AG04449 (cell line): ENCODE measurements at regions not wholly inside any gene's neighbourhood (a gene's known extent, or its start where the extent isn't known, plus 50 kb on each side); places are given as distances from the start of the nearest gene placed in this dataset.

Experiments
- CTCF ChIA-PET: fragments of 350-600 bp; formaldehyde crosslinking; extraction: SDS; loops from one replicate; lab custom pipeline; 2021; ENCODE audit warnings: antibody characterized with exemption; lab: Yijun Ruan, JAX
- POLR2A ChIA-PET: fragments of 400-600, 350-600 bp; formaldehyde crosslinking; extraction: SDS; loops from one replicate; lab custom pipeline; 2020; ENCODE audit warnings: antibody characterized with exemption, inconsistent platforms; lab: Yijun Ruan, JAX
- DNase-seq: peaks from one replicate; pipeline ENCODE4 v3.0.0-alpha.2; 2010; ENCODE audit warnings: low read depth, low spot score
- H3K4me3 ChIP-seq: 2 replicates; pipeline ENCODE4 v1.5.1; 2011; ENCODE audit warnings: low read depth, mild to moderate bottlenecking, control low read depth, low read length
- TF ChIP-seq, protein P1 (sequence below): IDR thresholded peaks from one replicate; pipeline ENCODE4 v1.5.1; 2011; ENCODE audit warnings: mild to moderate bottlenecking, moderate library complexity, low read length, control low read depth, inconsistent platforms; ENCODE audit not compliant: insufficient read depth; ENCODE audit errors: missing control alignments

DNA sequence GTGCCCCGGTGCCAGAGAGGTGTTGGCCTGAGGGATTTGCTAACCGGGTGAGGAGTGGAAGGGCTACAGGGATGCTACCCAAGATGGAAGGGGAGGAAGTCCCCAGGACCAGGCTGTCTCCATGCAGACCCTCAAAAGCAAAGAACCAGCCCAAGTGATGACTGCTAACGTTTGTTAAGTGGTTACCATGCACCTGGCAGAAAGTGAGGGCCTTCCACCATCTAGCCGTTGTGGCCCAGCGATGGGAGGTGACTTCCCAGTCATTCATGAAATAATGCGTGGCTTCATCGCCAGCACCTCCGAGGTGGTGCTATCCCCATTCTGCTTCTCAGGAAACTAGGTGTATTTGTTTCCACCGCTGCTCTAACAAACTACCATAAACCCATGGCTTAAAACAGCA is 86.8 kb upstream of the LANCL2 start:
- TF ChIP-seq, protein P1, sequence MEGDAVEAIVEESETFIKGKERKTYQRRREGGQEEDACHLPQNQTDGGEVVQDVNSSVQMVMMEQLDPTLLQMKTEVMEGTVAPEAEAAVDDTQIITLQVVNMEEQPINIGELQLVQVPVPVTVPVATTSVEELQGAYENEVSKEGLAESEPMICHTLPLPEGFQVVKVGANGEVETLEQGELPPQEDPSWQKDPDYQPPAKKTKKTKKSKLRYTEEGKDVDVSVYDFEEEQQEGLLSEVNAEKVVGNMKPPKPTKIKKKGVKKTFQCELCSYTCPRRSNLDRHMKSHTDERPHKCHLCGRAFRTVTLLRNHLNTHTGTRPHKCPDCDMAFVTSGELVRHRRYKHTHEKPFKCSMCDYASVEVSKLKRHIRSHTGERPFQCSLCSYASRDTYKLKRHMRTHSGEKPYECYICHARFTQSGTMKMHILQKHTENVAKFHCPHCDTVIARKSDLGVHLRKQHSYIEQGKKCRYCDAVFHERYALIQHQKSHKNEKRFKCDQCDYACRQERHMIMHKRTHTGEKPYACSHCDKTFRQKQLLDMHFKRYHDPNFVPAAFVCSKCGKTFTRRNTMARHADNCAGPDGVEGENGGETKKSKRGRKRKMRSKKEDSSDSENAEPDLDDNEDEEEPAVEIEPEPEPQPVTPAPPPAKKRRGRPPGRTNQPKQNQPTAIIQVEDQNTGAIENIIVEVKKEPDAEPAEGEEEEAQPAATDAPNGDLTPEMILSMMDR, result no peak
- POLR2A ChIA-PET, result no interaction called here
- DNase-seq, result no peak
- H3K4me3 ChIP-seq, result no peak overlapping the region
- CTCF ChIA-PET, result interaction anchor here (0.6 to 17.8 kb wide), 9 partner anchors 9 to 501 kb away, joined by 4 to 399 read pairs (median 18); no protein-coding TSS in a partner anchor

DNA sequence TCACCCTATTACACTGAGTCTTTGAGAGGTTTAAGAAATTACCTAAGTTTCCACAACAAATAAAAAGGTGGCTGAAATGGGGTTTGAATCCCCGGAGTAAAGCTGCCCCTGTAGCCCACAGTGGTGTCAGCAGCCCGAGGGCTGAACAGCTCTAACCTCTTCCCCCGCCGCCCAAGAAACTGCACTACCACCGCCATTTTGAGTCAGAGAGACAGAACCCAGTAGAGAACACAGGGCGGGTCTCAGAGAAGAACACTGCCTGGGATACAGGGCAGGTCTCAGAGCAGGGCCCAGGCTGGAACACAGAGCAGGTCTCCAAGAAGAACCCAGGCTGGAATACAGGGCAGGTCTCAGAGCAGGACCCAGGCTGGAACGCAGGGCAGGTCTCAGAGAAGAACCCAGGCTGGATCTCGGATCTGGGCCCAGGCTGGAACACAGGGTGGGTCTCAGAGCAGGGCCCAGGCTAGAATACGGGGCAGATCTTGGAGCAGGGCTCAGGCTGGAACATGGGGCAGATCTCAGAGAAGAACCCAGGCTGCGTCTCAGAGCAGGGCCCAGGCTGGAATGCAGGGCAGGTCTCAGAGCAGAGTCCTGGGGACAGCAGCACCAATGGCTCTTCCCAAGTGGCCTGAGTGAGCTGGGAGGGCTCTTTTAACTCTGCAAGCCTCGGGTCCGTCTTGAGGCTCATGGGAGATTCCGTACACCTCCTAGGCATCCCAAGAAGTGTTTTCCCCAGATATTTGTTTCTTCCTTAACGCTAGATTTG is 85.9 kb upstream of the LANCL2 start:
- no peak overlapping the region for H3K4me3 ChIP-seq
- ChIA-PET CTCF (interaction anchor here (0.7 to 17.8 kb wide), 35 partner anchors 7 to 794 kb away, joined by 3 to 399 read pairs (median 6); no protein-coding TSS in a partner anchor), POLR2A (no interaction called here)
- TF ChIP-seq, protein P1, result no peak
- no peak for DNase-seq

DNA sequence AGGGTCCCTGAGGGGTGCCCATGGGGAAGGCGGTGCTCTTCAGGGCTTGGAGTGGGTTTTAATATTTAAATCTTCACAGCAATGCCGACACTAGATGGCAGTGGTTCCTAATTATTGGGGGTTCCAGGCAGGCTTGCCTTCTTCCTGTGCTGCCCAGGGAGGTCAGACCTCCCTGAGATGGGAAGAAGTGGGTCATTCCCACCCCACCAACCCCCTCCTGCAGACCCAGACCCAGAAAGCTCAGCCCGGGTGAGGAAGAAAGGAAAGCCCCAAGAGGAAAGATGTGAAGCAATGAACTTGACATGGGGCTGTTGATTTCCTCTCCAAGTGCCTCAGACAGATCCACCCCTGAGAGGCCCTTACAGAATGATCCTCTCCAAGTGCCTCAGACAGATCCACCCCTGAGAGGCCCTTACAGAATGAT is 85.1 kb upstream of the LANCL2 start:
- ChIA-PET POLR2A (no interaction called here), CTCF (interaction anchor here (0.6 to 17.8 kb wide), 47 partner anchors 8 to 793 kb away, joined by 3 to 399 read pairs (median 4); no protein-coding TSS in a partner anchor)
- no peak overlapping the region for H3K4me3 ChIP-seq
- DNase-seq, result no peak
- TF ChIP-seq, protein P1, result peak; percentile 61

DNA sequence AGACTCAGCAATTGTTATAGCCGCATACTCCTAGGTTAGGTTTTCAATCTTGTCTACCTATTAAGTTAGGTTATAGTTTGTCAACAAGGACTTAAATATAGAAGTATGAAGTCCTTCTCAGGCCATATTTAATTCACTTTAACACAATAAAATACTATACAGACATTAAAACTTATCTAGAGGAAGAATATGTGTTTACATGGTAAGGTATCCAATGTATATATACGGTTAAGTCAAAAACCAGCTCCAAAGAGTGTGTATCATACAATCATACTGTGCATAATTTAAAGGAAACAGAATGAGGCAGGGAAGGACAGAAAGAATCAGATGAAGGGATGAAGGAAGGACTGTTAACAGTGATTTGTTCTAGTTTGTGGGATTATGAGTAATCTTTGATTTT is 79.5 kb upstream of the LANCL2 start:
- POLR2A ChIA-PET, result interaction anchor here (0.5 kb wide), 1 partner anchor 80 kb away, joined by 3 read pairs; no protein-coding TSS in a partner anchor
- CTCF ChIA-PET, result interaction anchor here (1.0 to 5.6 kb wide), 4 partner anchors 8 to 308 kb away, joined by 3 to 62 read pairs (median 12); no protein-coding TSS in a partner anchor
- H3K4me3 ChIP-seq, result no peak overlapping the region
- TF ChIP-seq, protein P1, result no peak
- DNase-seq, result no peak

DNA sequence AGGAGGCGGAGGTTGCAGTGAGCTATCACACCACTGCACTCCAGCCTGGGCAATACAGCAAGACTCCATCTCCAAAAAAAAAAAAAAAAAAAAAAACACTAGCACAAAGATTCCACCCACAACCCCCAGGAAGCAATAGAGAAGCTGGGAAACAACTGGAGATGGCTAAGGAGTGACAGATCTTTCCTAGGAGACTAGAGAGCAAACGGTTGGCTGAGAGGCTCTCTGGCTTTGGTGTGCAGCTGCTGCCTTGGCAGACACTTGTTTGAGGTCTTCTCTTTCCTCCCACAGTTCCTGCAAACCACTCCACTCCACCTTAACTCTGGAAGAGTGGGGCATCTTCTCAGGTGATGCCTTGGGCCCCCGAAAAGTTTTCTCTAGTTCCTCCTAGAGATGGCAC is 78.5 kb upstream of the LANCL2 start:
- POLR2A ChIA-PET, result interaction anchor here (0.6 kb wide), 1 partner anchor 349 kb away, joined by 4 read pairs; no protein-coding TSS in a partner anchor
- TF ChIP-seq, protein P1, result no peak
- CTCF ChIA-PET, result interaction anchor here (1.0 to 5.6 kb wide), 4 partner anchors 9 to 128 kb away, joined by 3 to 62 read pairs (median 11); no protein-coding TSS in a partner anchor
- DNase-seq, result no peak
- H3K4me3 ChIP-seq, result no peak overlapping the region
